Bronchial epithelial cell (primary cell): ENCODE measurements at regions not wholly inside any gene's neighbourhood (a gene's known extent, or its start where the extent isn't known, plus 50 kb on each side); places are given as distances from the start of the nearest gene placed in this dataset.

Source experiments
- DNase-seq: peaks from one replicate; pipeline ENCODE4 v3.0.0-alpha.2; 2010; ENCODE audit warnings: low read depth
- FAIRE-seq: peaks from 2 replicates; lab custom pipeline; 2011; peaks lifted over from hg19 to GRCh38; lab: Jason Lieb, UNC
- H3K27me3 ChIP-seq: 2 replicates; pipeline ENCODE4 v1.5.1; 2011; ENCODE audit warnings: low read length; ENCODE audit not compliant: control insufficient read depth, insufficient read depth
- H3K36me3 ChIP-seq: 2 replicates; pipeline ENCODE4 v1.5.1; 2011; ENCODE audit warnings: low read length; ENCODE audit not compliant: control insufficient read depth, insufficient read depth
- H3K4me3 ChIP-seq: 2 replicates; pipeline ENCODE4 v1.5.1; 2011; ENCODE audit warnings: mild to moderate bottlenecking, low read depth, low read length, control low read depth
- CTCF ChIP-seq: IDR thresholded peaks from 2 replicates; pipeline ENCODE4 v1.5.1; 2011; ENCODE audit warnings: mild to moderate bottlenecking, moderate library complexity, low read length, control low read depth, inconsistent platforms; ENCODE audit not compliant: insufficient read depth, severe bottlenecking

- no peak for TF ChIP-seq CTCF
- no peak for FAIRE-seq
- Histone ChIP-seq H3K4me3 (no peak overlapping the region), H3K27me3 (no peaks in the 10 kb centered on the region), H3K36me3 (no peaks in the 10 kb centered on the region)
- no peak for DNase-seq
These were observed 62.1 kb downstream of the CRPPA start for GRCh38 chr7:16359216-16359615.

DNA sequence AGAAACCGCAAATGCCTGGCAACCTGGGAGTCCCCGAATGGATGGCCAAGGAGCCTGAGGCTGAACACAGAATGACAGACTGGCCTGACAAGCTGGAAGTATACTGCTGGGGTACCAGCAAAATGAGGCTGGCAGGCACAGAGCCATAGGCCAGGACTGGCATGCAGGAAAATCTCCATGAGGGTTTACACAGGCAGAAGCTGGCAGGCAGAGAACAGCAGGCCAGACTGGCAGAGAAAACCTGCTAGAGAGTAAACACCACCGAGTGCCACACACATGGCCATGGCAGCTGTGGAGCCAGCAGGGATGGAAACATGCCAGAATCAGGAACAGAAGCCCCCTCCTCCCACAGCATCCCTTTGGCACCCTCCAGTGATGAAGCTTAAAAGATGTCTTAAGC, 63.4 kb downstream of the CRPPA start:
- FAIRE-seq (no peak), DNase-seq (no peak)
- H3K4me3 ChIP-seq: no peak overlapping the region
- TF ChIP-seq CTCF: no peak
- H3K27me3 ChIP-seq: no peaks in the 10 kb centered on the region
- H3K36me3 ChIP-seq: no peaks in the 10 kb centered on the region

GRCh38 chr7:16357474-16357873, 63.9 kb downstream of the CRPPA start:
- H3K27me3 ChIP-seq: no peaks in the 10 kb centered on the region
- DNase-seq (no peak), FAIRE-seq (no peak)
- no peak overlapping the region for H3K4me3 ChIP-seq
- no peak for TF ChIP-seq CTCF
- H3K36me3 ChIP-seq: no peaks in the 10 kb centered on the region

DNA sequence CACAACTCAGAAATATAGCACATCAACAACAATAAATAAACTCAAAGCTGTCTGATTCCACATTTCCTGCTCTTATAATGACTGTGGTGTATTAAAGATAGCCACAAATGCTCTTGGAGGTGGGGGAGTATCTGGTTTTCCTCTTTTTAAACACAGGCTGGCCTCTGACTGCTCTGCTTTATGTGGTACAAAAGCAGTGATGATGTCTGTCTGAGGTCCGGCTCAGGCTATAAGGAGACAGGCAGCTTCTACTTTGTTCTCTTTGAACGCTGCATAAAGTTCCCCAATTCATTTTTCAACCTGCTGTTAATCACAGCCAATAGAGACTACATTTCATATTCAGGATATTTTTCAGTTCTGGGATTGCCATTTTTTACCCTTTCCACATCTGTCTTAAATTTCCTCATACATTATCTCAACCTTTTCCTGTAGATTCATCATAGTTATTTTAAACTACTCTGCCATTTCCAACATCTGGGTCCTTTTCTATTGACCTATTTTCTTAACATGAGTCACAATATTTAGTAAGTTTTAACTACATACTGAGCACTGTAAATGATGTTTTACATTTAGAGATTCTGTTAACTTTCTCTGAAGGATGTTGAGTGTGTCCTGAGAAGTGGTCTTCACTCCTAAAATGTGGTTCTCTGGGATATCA, 64.9 kb downstream of the CRPPA start:
- H3K4me3 ChIP-seq: no peak overlapping the region

GRCh38 chr7:16354573-16354972, 66.8 kb downstream of the CRPPA start:
- no peaks in the 10 kb centered on the region for H3K36me3 ChIP-seq
- H3K4me3 ChIP-seq: no peak overlapping the region
- H3K27me3 ChIP-seq: no peaks in the 10 kb centered on the region
- no peak for DNase-seq
- no peak for FAIRE-seq
- TF ChIP-seq CTCF: no peak

More for the DNA sequence above, 64.9 kb downstream of the CRPPA start:
- Histone ChIP-seq H3K36me3 (no peaks in the 10 kb centered on the region), H3K27me3 (no peaks in the 10 kb centered on the region)
- DNase-seq: no peak
- no peak for FAIRE-seq
- no peak for TF ChIP-seq CTCF

DNA sequence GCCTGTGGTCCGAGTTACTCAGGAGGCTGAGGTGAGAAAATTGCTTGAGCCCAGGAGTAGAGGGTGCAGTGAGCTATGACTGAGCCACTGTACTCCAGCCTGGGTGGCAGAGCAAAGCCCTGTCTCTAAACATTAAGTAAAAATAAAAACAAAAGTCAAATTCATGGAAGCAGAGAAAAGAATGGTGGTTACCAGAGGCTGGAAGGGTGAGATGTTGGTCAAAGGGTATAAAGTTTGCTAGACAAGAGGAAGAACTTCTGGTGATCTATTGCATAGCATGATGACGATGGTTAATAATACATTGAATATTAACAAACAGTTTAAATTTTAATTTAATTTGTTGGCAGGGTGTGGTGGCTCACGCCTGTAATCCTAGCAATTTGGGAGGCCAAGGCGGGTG, 68.1 kb downstream of the CRPPA start:
- no peaks in the 10 kb centered on the region for H3K36me3 ChIP-seq
- no peak for FAIRE-seq
- no peak for DNase-seq

More for the DNA sequence above, 68.1 kb downstream of the CRPPA start:
- TF ChIP-seq CTCF: no peak
- Histone ChIP-seq H3K4me3 (no peak overlapping the region), H3K27me3 (no peaks in the 10 kb centered on the region)
